GM18520 (cell line): ENCODE measurements at regions not wholly inside any gene's neighbourhood (a gene's known extent, or its start where the extent isn't known, plus 50 kb on each side); places are given as distances from the start of the nearest gene placed in this dataset.

Source experiments
- ATAC-seq: cut with Tn5 transposase; IDR thresholded peaks from one replicate; pipeline ENCODE4 v1.9.1; 2021; ENCODE audit not compliant: unreplicated experiment

DNA sequence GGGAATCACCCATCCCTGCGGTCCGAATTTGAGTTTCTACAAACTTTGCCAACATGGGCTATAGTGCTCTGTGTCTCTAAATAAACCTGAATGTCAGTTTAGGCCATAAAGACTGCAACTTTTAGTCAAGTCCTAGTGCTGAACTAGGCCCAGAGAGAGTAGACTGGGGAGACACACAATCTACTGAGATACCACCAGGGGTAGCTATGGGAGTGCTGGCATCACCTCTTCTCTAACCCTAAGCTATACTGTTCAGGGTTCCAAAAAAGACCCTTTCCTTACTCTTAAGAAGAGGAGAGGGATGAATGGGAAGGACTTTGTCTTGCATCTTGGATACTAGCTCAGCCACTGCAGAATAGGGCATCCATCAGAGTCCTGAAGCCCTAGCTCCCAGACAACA, 866.7 kb upstream of the PRMT6 start:
- no peak for ATAC-seq

DNA sequence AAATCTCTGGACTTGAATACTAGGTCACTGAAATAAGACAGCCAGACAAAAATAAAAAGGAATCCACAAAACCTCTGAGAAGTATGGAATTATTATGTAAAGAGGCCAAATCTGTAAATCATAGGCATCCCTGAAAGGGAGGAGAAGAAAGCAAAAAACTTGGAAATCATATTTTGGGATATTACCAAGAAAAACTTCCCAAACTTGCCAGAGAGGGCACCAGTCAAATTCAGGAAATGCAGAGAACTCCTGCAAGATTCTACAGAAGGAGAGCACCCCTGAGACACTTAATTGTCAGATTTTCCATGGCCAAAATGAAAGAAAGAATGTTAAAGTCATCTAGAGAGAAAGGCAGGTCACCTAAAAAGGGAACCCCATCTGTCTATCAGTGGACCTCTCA, 862.3 kb upstream of the PRMT6 start:
- no peak for ATAC-seq

DNA sequence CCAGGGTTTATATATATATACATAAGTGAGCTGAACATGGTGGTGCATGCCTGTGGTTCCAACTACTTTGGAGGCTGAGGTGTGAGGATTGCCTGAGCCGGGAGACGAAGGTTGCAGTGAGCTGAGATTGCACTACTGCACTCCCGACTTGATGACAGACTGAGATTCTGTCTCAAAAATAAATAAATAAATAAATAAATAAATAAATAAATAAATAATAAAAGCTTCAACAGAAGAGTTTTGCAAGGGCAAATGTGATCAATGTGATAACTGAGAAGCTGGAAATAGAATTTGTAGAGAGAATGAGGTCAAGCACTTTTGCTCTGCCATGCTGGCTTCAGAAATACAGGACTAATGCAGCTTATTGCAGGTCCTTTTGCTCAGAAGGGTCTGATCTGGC, 855.8 kb upstream of the PRMT6 start:
- ATAC-seq: no peak

GRCh38 chr1:106207185-106207584, 849.3 kb upstream of the PRMT6 start:
- no peak for ATAC-seq

GRCh38 chr1:106217765-106218164, 838.7 kb upstream of the PRMT6 start:
- no peak for ATAC-seq

GRCh38 chr1:106222403-106222802, 834.1 kb upstream of the PRMT6 start:
- ATAC-seq: no peak

DNA sequence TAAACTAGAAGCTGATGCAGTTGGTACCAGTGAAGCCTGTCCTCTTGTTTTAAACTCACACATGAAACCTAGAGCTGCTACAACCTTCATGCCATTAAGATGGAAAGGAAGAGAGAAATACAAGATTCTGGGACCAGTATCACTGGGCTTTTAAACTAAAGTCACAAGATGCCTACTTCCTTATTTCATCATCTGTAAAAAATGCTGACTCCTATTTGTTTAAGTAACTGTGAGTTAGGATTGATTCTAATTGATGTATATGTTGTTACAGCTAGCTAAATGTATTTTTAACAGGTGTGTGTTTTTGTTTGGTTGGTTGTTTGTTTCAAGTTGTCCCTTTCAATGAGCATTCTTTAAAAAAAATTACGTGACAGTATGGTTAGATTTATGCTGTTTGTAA, 833.3 kb upstream of the PRMT6 start:
- ATAC-seq: no peak

- ATAC-seq: no peak
Measured at GRCh38 chr1:106224426-106224825, 832.0 kb upstream of the PRMT6 start.

- ATAC-seq: no peak
Measured at GRCh38 chr1:106225403-106225802, 831.1 kb upstream of the PRMT6 start.

DNA sequence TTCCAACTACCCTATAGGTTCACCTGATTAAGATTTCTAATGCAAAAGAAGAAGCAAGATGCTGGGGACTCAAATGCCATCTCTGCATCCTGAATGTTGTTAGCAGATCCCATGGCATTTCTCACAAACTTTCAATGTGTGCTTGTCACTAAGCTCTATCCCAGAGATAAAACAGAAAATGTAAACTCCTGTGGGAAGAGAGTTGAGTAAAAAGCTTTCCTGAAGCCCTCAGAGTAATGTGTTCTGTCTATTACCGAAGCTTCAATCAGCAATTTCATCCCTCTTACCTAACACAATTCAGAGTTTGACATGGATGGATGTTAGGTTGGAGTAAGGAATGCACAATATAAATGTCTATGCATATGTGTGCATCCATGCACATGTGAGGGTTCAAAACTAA, 829.9 kb upstream of the PRMT6 start:
- ATAC-seq: no peak

GRCh38 chr1:106232128-106232527, 824.3 kb upstream of the PRMT6 start:
- ATAC-seq: no peak

DNA sequence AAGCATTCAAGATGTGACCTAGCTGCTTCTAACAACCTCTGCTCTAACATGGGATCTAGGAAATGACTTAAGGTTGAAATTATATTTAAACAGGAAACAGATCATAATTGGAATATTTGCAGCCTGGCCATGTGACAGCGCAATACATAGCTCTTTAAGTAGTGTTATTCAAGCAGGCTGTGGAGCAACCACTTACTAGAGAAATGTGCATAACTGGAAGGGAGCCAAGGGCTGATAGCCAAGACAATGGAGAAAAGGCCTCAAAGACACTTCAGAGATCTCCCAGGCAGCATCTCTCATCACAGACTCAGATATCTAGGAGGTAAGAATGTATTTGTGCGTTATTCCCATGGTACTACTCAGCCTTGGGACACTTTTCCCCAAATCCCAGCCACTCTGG, 823.0 kb upstream of the PRMT6 start:
- no peak for ATAC-seq

DNA sequence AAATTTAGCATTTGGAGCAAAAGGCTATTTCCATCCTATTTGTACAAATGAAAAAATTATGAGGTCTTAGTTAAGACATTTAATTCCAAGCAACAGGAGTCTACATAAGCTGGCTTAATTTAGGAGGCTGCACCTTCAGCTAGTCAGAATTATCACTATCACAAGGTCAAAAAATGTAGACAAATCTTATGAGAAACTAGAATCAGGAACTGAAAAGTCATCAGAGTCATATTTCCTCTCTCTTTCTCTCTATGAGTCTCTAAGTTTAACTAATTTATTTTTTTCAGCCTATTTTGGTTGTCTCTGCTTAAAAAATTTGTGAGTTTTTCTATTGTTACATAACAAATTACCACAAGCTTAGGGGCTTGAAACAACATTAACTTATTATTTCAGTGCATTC, 807.1 kb upstream of the PRMT6 start:
- ATAC-seq: no peak

- no peak for ATAC-seq
Measured at GRCh38 chr1:106249810-106250209, 806.7 kb upstream of the PRMT6 start.

DNA sequence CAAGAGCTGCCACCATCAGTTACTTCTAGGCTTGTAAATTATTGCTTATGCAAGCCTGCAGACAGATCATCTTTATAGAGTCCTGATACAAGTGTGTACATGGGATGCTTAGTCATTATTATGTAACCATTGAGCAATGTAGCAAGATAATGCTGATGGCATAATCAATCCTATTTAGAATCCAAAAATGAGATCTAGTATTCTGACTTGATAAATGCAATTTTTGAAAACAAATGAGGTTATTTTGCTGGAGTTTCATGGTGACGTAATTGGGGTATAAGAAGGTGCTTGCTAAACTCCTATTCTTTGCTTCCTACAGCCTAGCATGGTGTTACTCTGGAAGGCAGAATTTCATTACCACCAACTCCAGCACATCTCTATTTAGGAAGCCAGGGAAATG, 801.7 kb upstream of the PRMT6 start:
- no peak for ATAC-seq

DNA sequence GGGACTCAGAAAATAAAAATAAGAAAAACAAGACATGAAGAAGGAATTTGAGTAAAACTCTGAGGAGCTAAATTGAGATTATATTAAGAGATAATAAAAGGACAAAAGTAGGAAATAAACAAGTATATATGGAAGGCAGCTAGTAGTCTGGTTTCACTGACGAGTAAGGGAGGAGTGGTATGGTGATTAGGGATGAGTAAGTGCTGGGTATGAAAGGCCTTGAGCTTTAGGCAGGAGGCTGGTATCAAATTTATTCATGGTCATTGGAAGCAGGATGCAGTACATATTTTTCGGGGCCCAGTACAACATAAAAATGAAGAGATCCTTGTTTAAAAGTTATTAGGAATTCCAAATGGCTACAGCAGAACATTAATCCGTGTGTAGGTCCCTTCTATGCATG, 789.7 kb upstream of the PRMT6 start:
- no peak for ATAC-seq

DNA sequence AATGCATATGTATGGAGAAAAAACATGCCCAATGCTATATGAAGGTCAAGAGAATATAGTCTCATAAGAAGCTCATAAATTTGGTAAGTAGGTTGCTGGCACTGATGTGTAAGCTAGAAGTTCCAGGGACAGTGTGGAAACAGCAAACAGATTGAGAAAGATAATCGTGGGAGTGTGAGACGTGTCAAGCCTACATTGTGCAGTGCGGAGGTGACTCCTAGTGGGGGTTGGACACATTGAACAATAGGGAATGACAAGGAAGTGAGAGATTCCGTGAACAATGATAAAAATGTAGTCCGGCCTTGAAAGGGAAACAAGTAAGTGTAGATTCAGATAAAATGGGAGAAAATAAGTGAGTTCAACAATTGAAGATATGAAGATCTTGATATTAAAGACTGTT, 788.4 kb upstream of the PRMT6 start:
- ATAC-seq: no peak

DNA sequence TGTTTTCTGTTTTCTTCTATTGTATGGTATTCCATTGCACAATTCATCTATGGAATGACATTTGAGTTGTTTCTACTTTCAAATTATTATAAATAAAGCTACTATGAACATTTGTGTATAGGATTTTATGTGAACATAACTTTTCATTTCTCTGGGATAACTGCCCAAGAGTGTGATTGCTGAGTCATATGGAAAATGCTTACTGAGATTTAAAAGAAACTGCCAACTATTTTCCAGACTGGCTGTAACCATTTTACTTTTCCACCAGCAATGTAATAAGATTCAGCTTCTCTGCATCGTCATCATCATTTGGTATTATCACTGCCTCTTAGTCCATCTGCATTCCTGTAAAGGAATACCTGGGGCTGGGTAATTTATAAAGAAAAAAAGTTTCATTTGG, 779.6 kb upstream of the PRMT6 start:
- ATAC-seq: no peak

- ATAC-seq: no peak
Measured at GRCh38 chr1:106277786-106278185, 778.7 kb upstream of the PRMT6 start.

GRCh38 chr1:106278716-106279115, 777.8 kb upstream of the PRMT6 start:
- no peak for ATAC-seq

DNA sequence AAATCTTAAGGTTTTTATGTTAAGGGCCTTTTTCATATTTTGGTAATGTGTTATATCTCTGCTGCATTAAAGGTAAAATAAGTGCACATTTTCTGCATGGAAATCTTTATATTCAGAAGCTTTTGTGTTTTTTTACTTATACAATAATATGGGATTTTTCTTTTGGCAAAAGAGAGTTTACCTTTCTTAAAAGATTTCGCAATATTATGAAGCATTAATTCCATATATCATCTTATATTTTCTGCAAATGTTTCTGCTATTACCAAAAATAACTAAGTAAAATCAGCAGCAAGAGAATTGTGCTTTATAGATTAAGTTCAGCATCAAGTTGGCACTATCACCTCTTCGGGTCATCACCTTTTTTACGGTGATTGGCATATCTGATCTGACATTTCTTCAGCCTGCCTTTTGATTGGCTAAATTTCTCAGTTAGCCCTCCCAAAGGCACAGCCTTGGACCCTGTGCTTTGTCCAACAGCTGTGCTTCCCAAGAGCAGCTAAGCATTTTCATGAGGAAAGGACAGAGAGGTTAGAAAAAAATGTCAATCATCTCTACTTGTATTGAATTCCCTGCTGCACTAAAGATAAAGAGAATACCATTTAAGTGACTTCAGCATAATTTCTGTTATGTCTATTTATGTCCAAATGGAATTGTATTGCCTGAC, 767.1 kb upstream of the PRMT6 start:
- no peak for ATAC-seq

- no peak for ATAC-seq
Measured at GRCh38 chr1:106290805-106291501, 765.5 kb upstream of the PRMT6 start.

DNA sequence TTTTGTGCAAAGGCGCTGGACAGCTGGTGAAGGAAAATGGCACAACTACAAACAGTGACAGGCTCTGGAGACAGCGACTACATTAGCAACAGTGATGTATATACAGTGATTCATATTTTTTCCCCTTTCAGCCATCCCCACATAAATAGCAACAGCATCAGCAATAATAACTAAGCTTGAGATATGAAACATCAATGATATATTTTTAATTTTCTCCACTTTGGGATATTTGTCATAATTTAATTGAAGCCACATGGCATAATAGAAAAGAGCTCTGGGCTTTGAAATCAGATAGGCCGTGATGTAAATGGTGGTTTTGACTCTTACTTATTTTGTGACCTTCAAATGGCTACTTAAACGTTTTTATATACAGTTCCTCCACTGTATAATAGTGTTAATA, 764.3 kb upstream of the PRMT6 start:
- no peak for ATAC-seq
